HepG2 (cell line): ENCODE measurements at regions not wholly inside any gene's neighbourhood (a gene's known extent, or its start where the extent isn't known, plus 50 kb on each side); places are given as distances from the start of the nearest gene placed in this dataset.

Experiments used
- CEBPZ ChIP-seq: IDR thresholded peaks from 2 replicates; pipeline ENCODE4 v1.6.1; 2012; ENCODE audit warnings: low read length, improper control_type of control experiment
- SALL1 ChIP-seq: sonication (generic); formaldehyde crosslinking; IDR thresholded peaks from 2 replicates; pipeline ENCODE4 v1.8.0; 2022; ENCODE audit warnings: mild to moderate bottlenecking, missing genetic modification reagents
- TF ChIP-seq, protein P1 (sequence below): sonication (generic); formaldehyde crosslinking; IDR thresholded peaks from 2 replicates; pipeline ENCODE4 v1.5.1; 2020; ENCODE audit warnings: mild to moderate bottlenecking, missing genetic modification reagents, borderline replicate concordance
- TF ChIP-seq, protein P2 (sequence below): IDR thresholded peaks from 2 replicates; pipeline ENCODE4 v1.6.1; 2016; ENCODE audit warnings: low read depth

DNA sequence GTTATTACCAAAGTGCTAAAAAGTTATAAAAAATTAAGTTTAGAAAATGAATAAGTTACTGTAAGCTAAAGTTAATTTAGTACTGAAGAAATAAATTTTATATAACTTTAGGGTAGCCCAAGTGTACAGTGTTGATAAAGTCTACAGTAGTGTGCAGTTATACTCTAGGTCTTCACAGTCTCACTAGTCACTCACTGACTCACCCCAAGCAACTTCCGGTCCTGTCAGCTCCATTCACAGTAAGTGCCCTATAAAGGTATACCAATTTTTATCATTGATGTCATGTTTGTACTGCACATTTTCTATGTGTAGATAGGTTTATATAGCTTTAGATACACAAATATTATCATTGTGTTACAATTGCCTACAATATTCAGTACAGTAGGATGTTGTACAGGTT lies 518.3 kb upstream of the PIK3C3 start (continued):
- TF ChIP-seq, protein P1, sequence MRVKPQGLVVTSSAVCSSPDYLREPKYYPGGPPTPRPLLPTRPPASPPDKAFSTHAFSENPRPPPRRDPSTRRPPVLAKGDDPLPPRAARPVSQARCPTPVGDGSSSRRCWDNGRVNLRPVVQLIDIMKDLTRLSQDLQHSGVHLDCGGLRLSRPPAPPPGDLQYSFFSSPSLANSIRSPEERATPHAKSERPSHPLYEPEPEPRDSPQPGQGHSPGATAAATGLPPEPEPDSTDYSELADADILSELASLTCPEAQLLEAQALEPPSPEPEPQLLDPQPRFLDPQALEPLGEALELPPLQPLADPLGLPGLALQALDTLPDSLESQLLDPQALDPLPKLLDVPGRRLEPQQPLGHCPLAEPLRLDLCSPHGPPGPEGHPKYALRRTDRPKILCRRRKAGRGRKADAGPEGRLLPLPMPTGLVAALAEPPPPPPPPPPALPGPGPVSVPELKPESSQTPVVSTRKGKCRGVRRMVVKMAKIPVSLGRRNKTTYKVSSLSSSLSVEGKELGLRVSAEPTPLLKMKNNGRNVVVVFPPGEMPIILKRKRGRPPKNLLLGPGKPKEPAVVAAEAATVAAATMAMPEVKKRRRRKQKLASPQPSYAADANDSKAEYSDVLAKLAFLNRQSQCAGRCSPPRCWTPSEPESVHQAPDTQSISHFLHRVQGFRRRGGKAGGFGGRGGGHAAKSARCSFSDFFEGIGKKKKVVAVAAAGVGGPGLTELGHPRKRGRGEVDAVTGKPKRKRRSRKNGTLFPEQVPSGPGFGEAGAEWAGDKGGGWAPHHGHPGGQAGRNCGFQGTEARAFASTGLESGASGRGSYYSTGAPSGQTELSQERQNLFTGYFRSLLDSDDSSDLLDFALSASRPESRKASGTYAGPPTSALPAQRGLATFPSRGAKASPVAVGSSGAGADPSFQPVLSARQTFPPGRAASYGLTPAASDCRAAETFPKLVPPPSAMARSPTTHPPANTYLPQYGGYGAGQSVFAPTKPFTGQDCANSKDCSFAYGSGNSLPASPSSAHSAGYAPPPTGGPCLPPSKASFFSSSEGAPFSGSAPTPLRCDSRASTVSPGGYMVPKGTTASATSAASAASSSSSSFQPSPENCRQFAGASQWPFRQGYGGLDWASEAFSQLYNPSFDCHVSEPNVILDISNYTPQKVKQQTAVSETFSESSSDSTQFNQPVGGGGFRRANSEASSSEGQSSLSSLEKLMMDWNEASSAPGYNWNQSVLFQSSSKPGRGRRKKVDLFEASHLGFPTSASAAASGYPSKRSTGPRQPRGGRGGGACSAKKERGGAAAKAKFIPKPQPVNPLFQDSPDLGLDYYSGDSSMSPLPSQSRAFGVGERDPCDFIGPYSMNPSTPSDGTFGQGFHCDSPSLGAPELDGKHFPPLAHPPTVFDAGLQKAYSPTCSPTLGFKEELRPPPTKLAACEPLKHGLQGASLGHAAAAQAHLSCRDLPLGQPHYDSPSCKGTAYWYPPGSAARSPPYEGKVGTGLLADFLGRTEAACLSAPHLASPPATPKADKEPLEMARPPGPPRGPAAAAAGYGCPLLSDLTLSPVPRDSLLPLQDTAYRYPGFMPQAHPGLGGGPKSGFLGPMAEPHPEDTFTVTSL (CRISPR knock-in tag) = no peak
- TF ChIP-seq, protein P2, sequence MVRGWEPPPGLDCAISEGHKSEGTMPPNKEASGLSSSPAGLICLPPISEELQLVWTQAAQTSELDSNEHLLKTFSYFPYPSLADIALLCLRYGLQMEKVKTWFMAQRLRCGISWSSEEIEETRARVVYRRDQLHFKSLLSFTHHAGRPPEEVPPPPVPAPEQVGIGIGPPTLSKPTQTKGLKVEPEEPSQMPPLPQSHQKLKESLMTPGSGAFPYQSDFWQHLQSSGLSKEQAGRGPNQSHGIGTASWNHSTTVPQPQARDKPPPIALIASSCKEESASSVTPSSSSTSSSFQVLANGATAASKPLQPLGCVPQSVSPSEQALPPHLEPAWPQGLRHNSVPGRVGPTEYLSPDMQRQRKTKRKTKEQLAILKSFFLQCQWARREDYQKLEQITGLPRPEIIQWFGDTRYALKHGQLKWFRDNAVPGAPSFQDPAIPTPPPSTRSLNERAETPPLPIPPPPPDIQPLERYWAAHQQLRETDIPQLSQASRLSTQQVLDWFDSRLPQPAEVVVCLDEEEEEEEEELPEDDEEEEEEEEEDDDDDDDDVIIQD (CRISPR knock-in tag) = no peak
- no peak for TF ChIP-seq CEBPZ
- TF ChIP-seq SALL1 (CRISPR knock-in tag) = no peak
- TF ChIP-seq, all 625 proteins: peak for 0
